ENCODE measurements at regions not wholly inside any gene's neighbourhood (a gene's known extent, or its start where the extent isn't known, plus 50 kb on each side); places are given as distances from the start of the nearest gene placed in this dataset.

DNA sequence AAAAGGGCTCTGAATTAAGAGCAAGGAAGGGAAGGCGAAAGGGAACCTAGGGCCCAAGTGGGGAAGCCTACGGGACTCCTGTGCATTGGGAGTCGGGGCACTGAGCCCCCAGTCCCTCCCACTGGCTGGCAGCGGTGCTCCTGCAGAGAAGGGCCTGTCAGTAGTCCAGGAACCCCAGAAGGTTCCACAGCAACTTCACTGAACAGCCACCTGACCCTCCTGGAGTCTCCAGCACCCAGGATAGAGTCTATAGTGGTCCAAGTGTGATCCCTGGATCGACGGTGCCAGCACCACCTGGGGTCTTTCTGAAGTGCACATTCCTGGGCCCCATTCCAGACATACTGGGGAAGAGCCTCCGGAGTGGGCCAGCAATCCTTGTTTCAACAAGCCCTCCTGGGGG is 100.0 kb upstream of the B3GAT1 start:
- TF ChIP-seq, protein P1, sequence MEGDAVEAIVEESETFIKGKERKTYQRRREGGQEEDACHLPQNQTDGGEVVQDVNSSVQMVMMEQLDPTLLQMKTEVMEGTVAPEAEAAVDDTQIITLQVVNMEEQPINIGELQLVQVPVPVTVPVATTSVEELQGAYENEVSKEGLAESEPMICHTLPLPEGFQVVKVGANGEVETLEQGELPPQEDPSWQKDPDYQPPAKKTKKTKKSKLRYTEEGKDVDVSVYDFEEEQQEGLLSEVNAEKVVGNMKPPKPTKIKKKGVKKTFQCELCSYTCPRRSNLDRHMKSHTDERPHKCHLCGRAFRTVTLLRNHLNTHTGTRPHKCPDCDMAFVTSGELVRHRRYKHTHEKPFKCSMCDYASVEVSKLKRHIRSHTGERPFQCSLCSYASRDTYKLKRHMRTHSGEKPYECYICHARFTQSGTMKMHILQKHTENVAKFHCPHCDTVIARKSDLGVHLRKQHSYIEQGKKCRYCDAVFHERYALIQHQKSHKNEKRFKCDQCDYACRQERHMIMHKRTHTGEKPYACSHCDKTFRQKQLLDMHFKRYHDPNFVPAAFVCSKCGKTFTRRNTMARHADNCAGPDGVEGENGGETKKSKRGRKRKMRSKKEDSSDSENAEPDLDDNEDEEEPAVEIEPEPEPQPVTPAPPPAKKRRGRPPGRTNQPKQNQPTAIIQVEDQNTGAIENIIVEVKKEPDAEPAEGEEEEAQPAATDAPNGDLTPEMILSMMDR (conservative IDR thresholded peaks at IDR 0.05; ENCODE audit: low read length), result no peak
- TF ChIP-seq EZH2phosphoT487 (IDR thresholded peaks at IDR 0.05; ENCODE audit: borderline replicate concordance), result no peak

Data from Loucy (cell line).